Activated B cell treated with CpG ODN at 0.5 μM for 24 hours (primary cell): ENCODE measurements at regions not wholly inside any gene's neighbourhood (a gene's known extent, or its start where the extent isn't known, plus 50 kb on each side); places are given as distances from the start of the nearest gene placed in this dataset.

Experiments
- ATAC-seq: fragments of 200-7000 bp; cut with Tn5 transposase; one replicate; pipeline ENCODE4 v1.10.0; 2021; ENCODE audit warnings: low read depth, mild to moderate bottlenecking, moderate library complexity
- CTCF ChIA-PET: fragments of 350-600 bp; sonication (Branson Sonifier 250); formaldehyde crosslinking; loops from one replicate; lab custom pipeline; 2021; ENCODE audit warnings: antibody characterized with exemption; lab: Charles Lee
- POLR2A ChIA-PET: fragments of 350-600 bp; sonication (Branson Sonifier 250); formaldehyde crosslinking; loops from one replicate; lab custom pipeline; 2021; ENCODE audit warnings: antibody characterized with exemption; lab: Charles Lee
- DNase-seq: peaks from one replicate; pipeline ENCODE4 v3.0.0; 2022
- H3K27ac Mint-ChIP-seq: one replicate; pipeline ENCODE4 v1.8.0; 2020; ENCODE audit warnings: mixed read lengths
- H3K27me3 Mint-ChIP-seq: one replicate; pipeline ENCODE4 v1.8.0; 2021; ENCODE audit warnings: mixed read lengths
- H3K36me3 Mint-ChIP-seq: one replicate; pipeline ENCODE4 v1.8.0; 2021; ENCODE audit warnings: low read depth, mixed read lengths
- H3K4me1 Mint-ChIP-seq: one replicate; pipeline ENCODE4 v1.8.0; 2021; ENCODE audit warnings: mixed read lengths
- H3K4me3 Mint-ChIP-seq: one replicate; pipeline ENCODE4 v1.8.0; 2020; ENCODE audit warnings: mild to moderate bottlenecking, mixed read lengths
- H3K9me3 Mint-ChIP-seq: one replicate; pipeline ENCODE4 v1.8.0; 2020; ENCODE audit warnings: mixed read lengths
- CTCF ChIP-seq: fragments of 200-600 bp; IDR thresholded peaks from one replicate; pipeline ENCODE4 v1.8.0; 2022; ENCODE audit warnings: antibody characterized with exemption, mild to moderate bottlenecking
- intact Hi-C: fragments of 100-400 bp; cut with micrococcal nuclease; formaldehyde crosslinking; loops from one replicate; pipeline ENCODE4 v1.15.1; 2024

- H3K27me3 Mint-ChIP-seq: no peaks in the 10 kb centered on the region
- H3K4me3 Mint-ChIP-seq: no peak overlapping the region
- no peak for TF ChIP-seq CTCF
- ChIA-PET POLR2A (no interaction called here), CTCF (no interaction called here)
- DNase-seq (no peak), ATAC-seq (no peak)
- H3K4me1 Mint-ChIP-seq: no peaks in the 10 kb centered on the region
- no peaks in the 10 kb centered on the region for H3K9me3 Mint-ChIP-seq
- H3K27ac Mint-ChIP-seq: no peak overlapping the region
- H3K36me3 Mint-ChIP-seq: no peaks in the 10 kb centered on the region
- intact Hi-C loops: no loop called here
Observed at GRCh38 chr6:104321301-104321700, 538.4 kb downstream of the HACE1 start.

- Mint-ChIP-seq H3K27ac (no peak overlapping the region), H3K36me3 (no peaks in the 10 kb centered on the region), H3K9me3 (no peaks in the 10 kb centered on the region), H3K4me3 (no peak overlapping the region), H3K4me1 (no peaks in the 10 kb centered on the region), H3K27me3 (no peaks in the 10 kb centered on the region)
- intact Hi-C loops: no loop called here
- no peak for DNase-seq
- TF ChIP-seq CTCF: no peak
- CTCF ChIA-PET: no interaction called here
- ATAC-seq: no peak
- POLR2A ChIA-PET: no interaction called here
Observed at GRCh38 chr6:104320896-104321295, 538.8 kb downstream of the HACE1 start.

GRCh38 chr6:104312851-104313250 is 546.9 kb downstream of the HACE1 start:
- ATAC-seq (no peak), DNase-seq (no peak)
- CTCF ChIA-PET: no interaction called here
- no peak for TF ChIP-seq CTCF
- H3K4me3 Mint-ChIP-seq: no peak overlapping the region
- no peaks in the 10 kb centered on the region for H3K4me1 Mint-ChIP-seq
- no peaks in the 10 kb centered on the region for H3K27me3 Mint-ChIP-seq
- no peak overlapping the region for H3K27ac Mint-ChIP-seq
- H3K36me3 Mint-ChIP-seq: no peaks in the 10 kb centered on the region
- POLR2A ChIA-PET: no interaction called here
- H3K9me3 Mint-ChIP-seq: no peaks in the 10 kb centered on the region
- intact Hi-C loops: no loop called here

GRCh38 chr6:104306211-104306610 is 553.5 kb downstream of the HACE1 start:
- no peak overlapping the region for H3K27ac Mint-ChIP-seq
- DNase-seq (no peak), ATAC-seq (no peak)
- H3K9me3 Mint-ChIP-seq: no peaks in the 10 kb centered on the region
- CTCF ChIA-PET: no interaction called here
- H3K36me3 Mint-ChIP-seq: no peaks in the 10 kb centered on the region
- no peak overlapping the region for H3K4me3 Mint-ChIP-seq
- TF ChIP-seq CTCF: no peak
- no peaks in the 10 kb centered on the region for H3K27me3 Mint-ChIP-seq
- H3K4me1 Mint-ChIP-seq: no peaks in the 10 kb centered on the region
- POLR2A ChIA-PET: no interaction called here
- intact Hi-C loops: no loop called here

DNA sequence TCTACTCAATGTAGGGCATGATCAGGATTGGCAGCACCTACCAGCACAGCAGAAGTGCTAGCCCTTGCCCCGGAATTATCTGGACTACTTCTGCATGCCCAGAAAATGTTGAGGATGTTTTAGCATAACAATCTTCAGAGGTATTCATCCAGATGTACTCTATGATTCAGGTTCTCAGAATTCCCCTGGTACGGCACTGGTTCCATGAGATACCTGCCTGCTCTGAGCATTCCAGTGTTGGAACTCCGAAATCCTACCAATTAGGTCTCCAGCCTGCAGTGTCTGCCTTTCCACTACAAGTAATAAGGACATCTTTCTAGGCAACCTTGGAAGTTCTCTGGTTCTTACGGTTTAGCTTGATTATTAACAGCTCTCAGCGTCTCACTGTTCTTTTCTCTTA is 554.5 kb downstream of the HACE1 start:
- ATAC-seq (no peak), DNase-seq (no peak)
- intact Hi-C loops: no loop called here
- ChIA-PET CTCF (no interaction called here), POLR2A (no interaction called here)
- H3K9me3 Mint-ChIP-seq: no peaks in the 10 kb centered on the region
- H3K27ac Mint-ChIP-seq: no peak overlapping the region
- H3K36me3 Mint-ChIP-seq: no peaks in the 10 kb centered on the region
- H3K4me3 Mint-ChIP-seq: no peak overlapping the region
- TF ChIP-seq CTCF: no peak
- no peaks in the 10 kb centered on the region for H3K27me3 Mint-ChIP-seq
- no peaks in the 10 kb centered on the region for H3K4me1 Mint-ChIP-seq
